ENCODE measurements at regions not wholly inside any gene's neighbourhood (a gene's known extent, or its start where the extent isn't known, plus 50 kb on each side); places are given as distances from the start of the nearest gene placed in this dataset.

DNA sequence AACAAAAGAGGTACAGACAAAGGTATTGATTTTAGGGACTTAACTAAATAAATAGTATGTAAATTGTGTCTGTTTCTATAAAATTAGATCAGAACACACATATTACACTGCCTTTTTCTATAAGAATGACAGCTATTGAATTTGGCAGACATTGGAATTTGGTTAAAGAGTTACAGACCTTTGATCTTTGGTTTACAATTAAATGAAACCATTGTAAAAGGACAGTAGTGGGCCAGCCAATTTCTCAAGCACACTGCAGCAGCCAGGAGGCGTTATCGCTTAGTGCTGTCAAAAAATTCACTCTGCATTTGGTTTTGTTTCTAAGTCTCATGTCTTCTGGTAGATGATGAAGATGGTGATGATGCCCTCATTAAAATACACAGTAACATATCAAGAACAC lies 175.9 kb downstream of the NR4A2 start:
- Histone ChIP-seq H3K4me1 (ENCODE audit: control insufficient read depth, extremely low read depth, insufficient read depth, low read length) (no peaks in the 10 kb centered on the region), H3K9me3 (ENCODE audit: control insufficient read depth, insufficient read depth, low read depth, low read length) (no peaks in the 10 kb centered on the region), H3K4me2 (ENCODE audit: extremely low read depth, insufficient read depth, low read length) (no peak overlapping the region), H3K27me3 (ENCODE audit: control insufficient read depth, insufficient read depth, low read length) (no peaks in the 10 kb centered on the region), H3K36me3 (ENCODE audit: control insufficient read depth, insufficient read depth, low read length) (no peaks in the 10 kb centered on the region), H3K9ac (ENCODE audit: insufficient read depth, low read length) (no peak overlapping the region), H3K4me3 (replicated peaks in 1 of 4; ENCODE audit: control extremely low read depth in 1 of 4, insufficient read depth in 1 of 4, low read depth in 3 of 4, low read length in 4 of 4) (no peak overlapping the region), H4K20me1 (ENCODE audit: control insufficient read depth, extremely low read depth, insufficient read depth, low read length) (no peaks in the 10 kb centered on the region), H3K79me2 (ENCODE audit: control insufficient read depth, insufficient read depth, low read length) (no peaks in the 10 kb centered on the region), H3K27ac (ENCODE audit: insufficient read depth, low read length) (no peak overlapping the region), H2AFZ (ENCODE audit: low read length) (no peak overlapping the region)
- TF ChIP-seq EZH2 (IDR thresholded peaks at IDR 0.05; ENCODE audit: low read length, missing control alignments) (no peak), CTCF (conservative IDR thresholded peaks at IDR 0.05 in 1 of 2, IDR thresholded peaks at IDR 0.05 in 1 of 2; ENCODE audit: low read depth in 1 of 2, low read length in 2 of 2) (peak in 1 of 2 donors; percentile 11)
- peak in 1 of 2 donors; percentile 1 for DNase-seq (ENCODE audit: low read depth in 2 of 2)

DNA sequence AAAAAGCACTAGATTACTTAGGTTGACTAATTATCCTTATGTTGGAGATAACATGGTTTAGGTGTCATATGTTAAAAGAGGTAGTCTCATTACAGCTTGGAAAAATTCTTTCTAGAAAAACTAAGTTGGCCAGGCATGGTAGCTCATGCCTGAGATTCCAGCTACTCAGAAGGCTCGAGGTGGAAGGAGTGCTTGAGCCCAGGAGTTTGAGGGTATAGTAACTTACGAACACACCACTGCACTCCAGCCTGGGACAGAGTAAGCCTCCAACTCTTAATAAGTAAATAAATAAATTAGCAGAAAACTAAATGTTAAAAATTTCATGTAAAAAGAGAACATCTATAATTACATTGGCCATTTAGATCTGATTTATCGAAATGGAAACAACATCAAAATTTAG lies 177.2 kb downstream of the NR4A2 start:
- Histone ChIP-seq H3K4me3 (replicated peaks in 1 of 4; ENCODE audit: control extremely low read depth in 1 of 4, insufficient read depth in 1 of 4, low read depth in 3 of 4, low read length in 4 of 4) (no peak overlapping the region), H3K27ac (ENCODE audit: insufficient read depth, low read length) (no peak overlapping the region), H3K4me1 (ENCODE audit: control insufficient read depth, extremely low read depth, insufficient read depth, low read length) (no peaks in the 10 kb centered on the region), H4K20me1 (ENCODE audit: control insufficient read depth, extremely low read depth, insufficient read depth, low read length) (no peaks in the 10 kb centered on the region), H3K79me2 (ENCODE audit: control insufficient read depth, insufficient read depth, low read length) (no peaks in the 10 kb centered on the region), H3K9ac (ENCODE audit: insufficient read depth, low read length) (no peak overlapping the region), H3K27me3 (ENCODE audit: control insufficient read depth, insufficient read depth, low read length) (no peaks in the 10 kb centered on the region), H3K4me2 (ENCODE audit: extremely low read depth, insufficient read depth, low read length) (no peak overlapping the region), H3K9me3 (ENCODE audit: control insufficient read depth, insufficient read depth, low read depth, low read length) (no peaks in the 10 kb centered on the region), H3K36me3 (ENCODE audit: control insufficient read depth, insufficient read depth, low read length) (no peaks in the 10 kb centered on the region), H2AFZ (ENCODE audit: low read length) (no peak overlapping the region)
- TF ChIP-seq EZH2 (IDR thresholded peaks at IDR 0.05; ENCODE audit: low read length, missing control alignments) (no peak), CTCF (conservative IDR thresholded peaks at IDR 0.05 in 1 of 2, IDR thresholded peaks at IDR 0.05 in 1 of 2; ENCODE audit: low read depth in 1 of 2, low read length in 2 of 2) (no peak)
- no peak for DNase-seq (ENCODE audit: low read depth in 2 of 2)

DNA sequence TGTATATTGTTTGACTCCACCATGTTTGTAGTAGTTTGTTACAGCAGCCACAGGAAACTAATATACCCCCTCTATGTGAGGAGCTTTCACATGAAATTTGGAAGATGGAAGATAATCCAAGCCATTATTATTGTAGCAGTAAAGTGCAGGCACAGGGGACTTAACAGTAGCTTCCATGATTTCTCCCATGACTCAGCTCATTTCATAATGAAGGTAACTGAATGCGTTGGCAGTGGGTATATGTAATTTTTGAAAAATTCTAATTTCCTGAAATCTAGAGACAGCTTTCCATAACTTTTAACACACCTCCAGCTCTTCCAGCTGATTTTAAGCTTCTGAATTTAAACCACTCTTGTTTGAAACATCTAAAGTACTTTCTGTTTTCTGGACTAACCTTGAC lies 181.2 kb downstream of the NR4A2 start:
- no peak for DNase-seq (ENCODE audit: low read depth in 2 of 2)
- no peaks in the 10 kb centered on the region for H3K79me2 ChIP-seq (ENCODE audit: control insufficient read depth, insufficient read depth, low read length)
- no peak for TF ChIP-seq CTCF (conservative IDR thresholded peaks at IDR 0.05 in 1 of 2, IDR thresholded peaks at IDR 0.05 in 1 of 2; ENCODE audit: low read depth in 1 of 2, low read length in 2 of 2)
- no peak for TF ChIP-seq EZH2 (IDR thresholded peaks at IDR 0.05; ENCODE audit: low read length, missing control alignments)
- H3K27ac ChIP-seq (ENCODE audit: insufficient read depth, low read length), result no peak overlapping the region
- no peaks in the 10 kb centered on the region for H4K20me1 ChIP-seq (ENCODE audit: control insufficient read depth, extremely low read depth, insufficient read depth, low read length)
- no peak overlapping the region for H3K4me3 ChIP-seq (replicated peaks in 1 of 4; ENCODE audit: control extremely low read depth in 1 of 4, insufficient read depth in 1 of 4, low read depth in 3 of 4, low read length in 4 of 4)
- H3K4me1 ChIP-seq (ENCODE audit: control insufficient read depth, extremely low read depth, insufficient read depth, low read length), result no peaks in the 10 kb centered on the region
- H3K9me3 ChIP-seq (ENCODE audit: control insufficient read depth, insufficient read depth, low read depth, low read length), result no peaks in the 10 kb centered on the region
- no peaks in the 10 kb centered on the region for H3K36me3 ChIP-seq (ENCODE audit: control insufficient read depth, insufficient read depth, low read length)
- H3K4me2 ChIP-seq (ENCODE audit: extremely low read depth, insufficient read depth, low read length), result no peak overlapping the region
- H2AFZ ChIP-seq (ENCODE audit: low read length), result no peak overlapping the region
- H3K9ac ChIP-seq (ENCODE audit: insufficient read depth, low read length), result no peak overlapping the region
- H3K27me3 ChIP-seq (ENCODE audit: control insufficient read depth, insufficient read depth, low read length), result no peaks in the 10 kb centered on the region

Data from fibroblast of lung (primary cell).